ENCODE measurements at regions not wholly inside any gene's neighbourhood (a gene's known extent, or its start where the extent isn't known, plus 50 kb on each side); places are given as distances from the start of the nearest gene placed in this dataset.
A peak's percentile ranks its signal among the peaks of the same experiment; 100 is the strongest.
"Not testable (repeated sequence)": the region's sequence is repeated elsewhere in the genome, so short reads cannot be mapped to it uniquely, and the experiment has no call there.

DNA sequence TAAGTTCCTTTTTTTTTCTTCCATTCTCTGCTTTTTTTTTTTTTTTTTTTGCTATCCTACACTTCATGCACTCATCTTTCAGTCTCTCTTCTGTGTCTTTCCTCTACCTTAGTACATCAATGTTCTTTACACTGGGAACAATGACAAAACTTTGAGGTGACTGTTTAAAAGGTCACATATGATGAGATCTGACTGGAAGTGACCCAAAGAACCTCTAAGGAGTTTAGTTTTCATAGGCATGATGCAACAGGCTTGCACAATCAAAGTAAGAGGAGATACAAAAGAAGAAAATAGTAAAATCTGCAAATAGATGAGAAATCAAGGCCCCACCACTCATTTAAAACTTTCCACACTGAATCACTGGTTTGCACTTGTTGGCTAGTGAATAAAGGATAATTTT is 840.8 kb downstream of the TBC1D32 start:
- no peak for DNase-seq (ENCODE audit: low spot score)

DNA sequence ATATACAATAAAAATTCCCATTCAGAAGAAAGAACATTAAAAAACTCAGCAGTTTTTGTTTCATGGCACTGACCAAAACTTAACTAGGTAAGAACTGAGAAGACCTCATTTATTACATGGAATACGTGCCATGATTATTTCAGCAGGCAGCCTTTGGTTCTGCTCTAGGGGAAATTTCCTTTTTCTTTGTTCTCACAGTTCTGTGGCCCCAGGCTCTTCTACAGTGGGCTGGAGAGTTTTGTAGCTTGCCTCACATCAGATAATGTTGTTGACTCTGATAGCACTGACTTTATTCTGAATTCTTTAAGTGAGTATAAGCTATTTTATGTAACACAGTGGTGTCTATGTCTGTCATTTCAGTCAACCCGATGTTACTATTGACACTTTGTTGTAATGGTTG is 844.3 kb downstream of the TBC1D32 start:
- no peak for DNase-seq (ENCODE audit: low spot score)

DNA sequence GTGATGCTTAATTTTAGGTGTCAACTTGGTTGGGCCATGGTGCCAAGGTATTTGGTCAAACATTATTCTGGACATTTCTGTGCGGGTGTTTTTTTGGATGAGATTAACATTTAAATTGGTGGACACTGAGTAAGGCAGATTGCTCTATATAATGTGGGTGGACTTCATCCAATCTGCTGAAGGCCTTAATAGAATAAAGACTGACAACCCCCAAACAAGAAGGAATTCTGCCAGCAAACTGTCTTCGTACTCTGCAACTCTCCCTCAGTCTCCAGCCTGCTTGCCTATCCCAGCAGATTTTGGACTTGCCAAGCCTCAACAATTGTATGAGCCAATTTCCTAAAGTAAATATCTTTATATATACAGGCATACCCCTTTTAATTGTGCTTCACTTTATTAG is 850.1 kb downstream of the TBC1D32 start:
- no peak for DNase-seq (ENCODE audit: low spot score)

DNA sequence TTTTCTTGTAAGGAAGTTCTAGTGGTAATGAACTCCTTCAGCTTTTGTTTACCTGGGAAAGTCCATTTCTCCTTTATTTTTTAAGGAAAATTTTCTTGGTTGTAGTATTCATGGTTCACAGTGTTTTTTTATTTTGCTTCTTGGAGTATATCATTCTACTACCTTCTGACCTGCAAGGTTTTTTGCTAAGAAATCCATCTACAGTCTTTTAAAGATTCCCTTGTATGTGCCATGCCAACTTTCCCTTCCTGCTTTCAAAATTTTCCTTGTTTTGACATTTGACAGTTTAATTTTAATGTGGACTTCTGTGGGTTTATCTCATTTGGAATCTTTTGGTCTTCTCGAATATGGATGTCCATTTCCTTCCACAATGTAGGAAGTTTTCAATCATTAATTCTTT is 855.6 kb downstream of the TBC1D32 start:
- no peak for DNase-seq (ENCODE audit: low spot score)

DNA sequence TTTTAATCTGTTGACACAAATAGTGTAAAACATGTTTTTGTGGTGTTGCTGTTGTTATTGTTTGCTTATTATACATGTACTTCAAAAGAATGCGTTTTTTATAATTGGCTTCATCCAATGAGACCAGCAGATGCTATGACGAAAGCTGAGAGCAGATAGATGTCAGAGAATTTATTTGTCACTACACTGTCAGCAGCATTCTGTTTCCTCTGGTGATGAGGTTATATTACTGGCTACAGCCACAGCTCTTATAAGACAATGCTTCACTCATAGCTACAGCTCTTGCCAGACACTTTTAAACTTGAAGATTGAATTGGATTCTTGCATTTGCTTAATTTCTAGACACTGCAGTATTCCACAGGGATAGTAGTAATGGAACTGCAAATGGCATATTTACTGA is 860.5 kb downstream of the TBC1D32 start:
- no peak for DNase-seq (ENCODE audit: low spot score)

DNA sequence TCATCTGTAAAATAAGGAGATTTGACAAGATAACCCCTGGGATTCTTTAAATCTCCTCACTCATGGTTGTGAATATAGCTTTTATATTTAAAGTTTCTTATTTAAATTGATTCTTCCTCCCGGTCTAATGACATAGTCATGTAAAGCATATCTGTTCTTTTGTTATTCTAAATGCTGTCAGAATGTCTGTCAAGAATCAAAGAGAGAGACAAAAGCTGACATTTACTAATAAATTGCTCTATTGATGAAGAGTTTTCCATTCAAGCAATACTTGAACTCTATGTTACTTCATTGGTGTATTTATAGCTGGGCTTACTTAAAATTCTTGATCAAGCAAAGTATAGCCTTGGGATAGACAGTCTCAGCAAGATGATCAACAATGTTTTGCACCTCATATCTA is 865.8 kb downstream of the TBC1D32 start:
- no peak for DNase-seq (ENCODE audit: low spot score)

DNA sequence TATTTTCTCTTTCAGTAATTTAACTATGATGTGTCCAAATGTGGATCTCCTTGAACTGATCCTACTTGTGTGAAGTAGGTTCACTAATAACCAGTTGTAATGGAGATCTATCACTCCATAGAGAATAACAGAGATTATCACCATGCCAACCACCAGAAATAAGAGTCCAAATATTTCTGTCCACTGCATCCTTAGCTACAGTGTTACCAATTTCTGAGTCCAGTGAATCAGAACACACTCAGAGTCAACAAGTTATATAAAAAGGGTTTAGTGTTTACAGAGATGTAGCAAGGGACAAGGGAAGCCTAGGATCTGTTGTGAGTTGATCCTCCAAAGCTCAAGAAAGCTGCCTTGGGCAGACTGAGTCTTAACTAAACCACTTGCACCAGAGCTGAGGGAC is 882.8 kb downstream of the TBC1D32 start:
- DNase-seq (ENCODE audit: low spot score) = no peak

DNA sequence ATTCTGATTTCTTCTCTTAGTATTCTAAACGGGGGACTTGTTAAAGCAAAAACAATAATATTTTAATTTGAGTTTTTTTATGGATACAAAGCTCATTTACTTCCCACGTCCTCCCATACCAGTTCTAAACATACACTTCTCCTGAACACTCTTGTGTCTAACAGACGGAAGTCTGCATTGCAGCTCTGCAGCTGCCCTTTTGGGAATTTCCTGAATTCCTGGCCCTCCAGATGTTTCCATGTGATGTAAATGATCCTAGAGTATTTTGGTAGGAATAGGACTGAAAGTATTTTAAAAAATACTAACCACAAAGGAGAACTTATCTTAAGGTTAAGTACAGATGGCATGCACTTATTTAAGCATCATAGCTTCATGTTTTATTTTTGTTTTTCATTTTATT is 886.7 kb downstream of the TBC1D32 start:
- DNase-seq (ENCODE audit: low spot score) = no peak

DNA sequence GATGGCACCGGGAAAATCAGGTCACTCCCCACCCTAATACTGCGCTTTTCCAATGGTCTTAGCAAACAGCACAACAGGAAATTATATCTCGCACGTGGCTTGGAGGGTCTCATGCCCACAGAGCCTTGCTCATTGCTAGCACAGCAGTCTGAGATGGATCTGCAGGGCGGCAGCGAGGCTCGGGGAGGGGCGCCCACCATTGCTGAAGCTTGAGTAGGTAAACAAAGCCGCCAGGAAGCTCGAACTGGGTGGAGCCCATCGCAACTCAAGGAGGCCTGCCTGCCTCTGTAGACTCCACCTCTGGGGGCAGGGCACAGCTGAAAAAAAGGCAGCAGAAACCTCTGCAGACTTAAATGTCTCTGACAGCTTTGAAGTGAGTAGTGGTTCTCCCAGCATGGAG is 901.4 kb downstream of the TBC1D32 start:
- not testable (repeated sequence) for DNase-seq (ENCODE audit: low spot score)

DNA sequence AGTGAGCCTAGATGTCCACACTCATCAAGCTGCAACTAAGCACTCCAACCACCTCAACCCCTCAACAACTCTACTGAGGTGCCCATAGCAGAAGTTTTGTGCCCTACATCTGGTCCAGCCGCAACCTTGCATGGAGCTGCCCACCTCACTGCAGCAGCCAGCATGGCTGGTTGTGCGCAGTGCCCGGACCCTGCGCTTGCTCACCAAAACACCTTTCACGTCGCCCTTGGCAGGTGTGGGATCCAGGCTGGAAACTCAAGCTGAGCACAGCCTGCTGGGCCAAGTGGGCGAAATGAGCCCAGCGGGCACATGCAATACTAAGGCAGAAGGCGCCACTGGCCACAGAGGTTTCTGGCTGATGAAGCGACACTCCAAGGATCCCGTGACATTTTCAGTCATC is 902.4 kb downstream of the TBC1D32 start:
- DNase-seq (ENCODE audit: low spot score) = no peak

DNA sequence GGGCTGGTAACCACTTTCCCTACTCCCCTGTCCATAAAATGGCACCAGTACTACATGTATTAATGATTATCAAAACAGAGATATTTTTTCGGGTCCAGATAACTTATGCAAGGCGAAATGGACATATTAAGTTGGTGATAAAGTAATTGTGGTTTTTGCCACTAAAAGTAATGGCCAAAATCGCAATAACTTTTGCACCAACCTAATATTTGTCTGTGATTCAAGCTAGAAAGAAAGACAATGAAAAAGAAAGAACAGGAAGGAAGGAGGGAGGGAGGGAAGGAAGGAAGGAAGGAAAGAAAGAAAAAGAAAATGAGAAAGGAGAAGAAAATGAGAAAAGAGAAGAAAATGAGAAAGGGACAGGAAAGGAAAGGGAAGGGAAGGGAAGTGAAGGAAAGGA is 922.9 kb downstream of the TBC1D32 start:
- no peak for DNase-seq (ENCODE audit: low spot score)

DNA sequence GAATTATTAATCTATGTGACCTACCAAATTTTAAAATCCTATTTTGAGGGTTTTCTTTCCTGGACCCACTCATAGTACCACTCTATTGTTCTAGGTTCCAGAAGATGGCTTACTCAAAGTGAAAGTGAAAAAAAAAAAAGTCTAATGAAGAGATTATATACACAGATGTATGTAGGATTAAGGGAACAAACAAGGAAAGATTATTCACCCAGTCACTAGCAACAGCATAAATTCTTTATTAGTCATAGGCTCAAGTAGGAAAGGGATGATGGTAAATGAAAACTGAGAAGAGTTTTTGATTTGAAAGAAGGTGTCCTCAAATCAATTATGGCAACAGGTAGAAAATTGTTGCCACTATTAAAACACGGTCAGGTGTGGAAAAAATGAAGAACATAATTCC is 923.7 kb downstream of the TBC1D32 start:
- no peak for DNase-seq (ENCODE audit: low spot score)

DNA sequence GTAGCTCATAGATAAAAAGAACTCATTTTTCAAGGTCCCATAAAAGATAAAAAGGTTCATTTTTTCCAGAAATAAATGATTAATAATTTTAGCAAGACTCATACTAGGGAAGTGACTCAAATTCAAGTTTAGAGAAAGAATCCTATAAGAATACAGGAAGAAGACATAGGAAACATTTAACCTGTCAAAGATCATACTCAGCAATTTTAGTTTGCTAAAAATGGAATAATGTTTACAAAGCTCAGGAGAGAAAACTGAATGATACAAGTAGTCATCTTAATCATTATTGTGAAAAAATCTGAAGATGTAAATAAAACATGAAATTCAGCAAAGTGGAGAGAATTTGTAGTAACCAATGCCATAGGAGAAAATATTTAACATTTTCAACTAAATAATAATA is 926.6 kb downstream of the TBC1D32 start:
- DNase-seq (ENCODE audit: low spot score) = no peak

DNA sequence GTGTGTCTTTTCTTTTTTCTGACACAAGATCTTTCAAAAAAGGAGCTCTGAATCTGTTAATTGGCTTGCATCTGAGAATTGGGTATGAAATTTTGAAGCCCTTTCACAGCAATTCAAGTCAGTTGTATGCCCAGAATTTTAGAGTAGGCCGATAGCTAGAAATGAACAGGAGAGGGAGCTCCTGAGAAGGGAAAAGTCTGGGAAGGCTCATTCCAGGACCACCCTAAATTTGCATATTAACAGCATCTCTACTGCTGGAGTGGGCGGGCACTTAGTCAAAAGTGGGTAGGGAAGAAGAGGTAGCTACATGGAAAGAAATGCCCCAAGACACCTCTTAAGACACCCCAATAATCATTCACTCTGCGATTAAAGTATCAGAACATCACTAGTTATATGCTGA is 928.3 kb downstream of the TBC1D32 start:
- DNase-seq (ENCODE audit: low spot score) = no peak

DNA sequence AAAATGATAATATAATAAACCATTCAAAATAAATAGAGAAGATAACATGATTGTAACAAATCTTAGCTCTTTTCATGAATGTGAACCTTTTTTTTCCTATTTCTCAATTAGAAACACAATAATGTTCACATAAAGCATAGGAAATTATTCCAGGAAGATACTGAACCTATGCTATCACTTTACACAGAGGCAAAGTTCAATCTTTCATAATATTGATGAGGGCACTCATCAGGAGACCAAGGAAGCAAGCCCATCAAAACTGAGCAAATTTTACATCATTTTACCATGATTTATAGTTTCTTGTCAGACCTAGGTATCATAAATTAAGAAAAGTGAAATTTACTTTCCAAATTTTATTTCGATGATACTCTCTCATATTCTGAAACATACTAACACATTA is 938.5 kb downstream of the TBC1D32 start:
- DNase-seq (ENCODE audit: low spot score) = no peak

DNA sequence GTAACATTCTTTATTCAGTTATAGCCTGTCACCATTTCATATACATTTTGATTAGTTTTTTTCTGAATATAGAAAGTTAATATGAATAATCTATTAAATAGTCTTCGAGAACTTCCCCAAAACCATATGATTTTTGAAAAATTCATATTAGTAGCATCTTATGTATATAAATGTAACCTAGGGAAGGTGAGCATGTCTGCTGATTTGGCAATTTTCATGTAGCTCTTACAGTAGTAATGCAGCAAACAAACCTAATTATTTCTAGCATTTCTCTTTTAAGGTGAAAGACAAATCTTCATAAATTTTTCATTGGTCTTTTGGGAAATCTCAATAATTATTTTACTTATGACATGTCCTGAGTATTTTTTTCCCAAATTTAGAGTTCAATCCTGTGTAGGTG is 939.0 kb downstream of the TBC1D32 start:
- no peak for DNase-seq (ENCODE audit: low spot score)

DNA sequence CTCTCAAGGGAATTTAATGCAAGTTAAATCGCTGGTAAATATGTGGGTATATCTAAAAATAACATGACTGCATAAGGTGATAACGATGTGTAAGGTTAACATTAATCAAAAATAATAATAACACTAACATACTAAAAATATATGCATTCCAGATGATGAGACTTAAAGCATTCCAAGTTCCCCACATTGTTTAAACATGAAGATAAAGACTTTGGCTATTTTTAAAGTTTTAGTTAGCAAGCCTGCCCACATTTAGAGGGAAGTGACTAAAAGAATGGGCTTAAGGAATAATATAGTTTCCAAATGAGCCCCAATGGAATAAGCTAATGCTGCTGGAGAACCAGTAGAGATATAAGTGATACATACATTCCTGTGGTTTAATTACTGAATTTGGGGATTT is 941.3 kb downstream of the TBC1D32 start:
- DNase-seq (ENCODE audit: low spot score) = no peak

DNA sequence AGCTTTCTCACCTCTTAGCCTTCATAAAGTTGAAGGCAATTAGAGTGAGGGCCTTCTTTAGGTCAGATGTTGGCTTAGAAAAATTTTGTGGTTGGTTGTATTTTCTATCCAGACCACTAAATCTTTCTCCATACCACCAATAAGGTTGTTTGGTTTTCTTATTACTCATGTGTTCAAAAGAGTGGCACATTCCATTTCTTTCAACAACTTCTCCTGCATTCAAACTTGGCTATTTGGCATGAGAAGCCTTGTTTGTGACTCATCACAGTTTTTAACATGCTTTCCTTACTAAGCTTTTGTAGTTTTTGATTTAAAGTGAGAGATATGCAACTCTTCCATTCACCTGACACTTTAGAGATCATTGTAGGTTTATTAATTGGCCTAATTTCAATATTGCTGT is 949.6 kb downstream of the TBC1D32 start:
- no peak for DNase-seq (ENCODE audit: low spot score)

DNA sequence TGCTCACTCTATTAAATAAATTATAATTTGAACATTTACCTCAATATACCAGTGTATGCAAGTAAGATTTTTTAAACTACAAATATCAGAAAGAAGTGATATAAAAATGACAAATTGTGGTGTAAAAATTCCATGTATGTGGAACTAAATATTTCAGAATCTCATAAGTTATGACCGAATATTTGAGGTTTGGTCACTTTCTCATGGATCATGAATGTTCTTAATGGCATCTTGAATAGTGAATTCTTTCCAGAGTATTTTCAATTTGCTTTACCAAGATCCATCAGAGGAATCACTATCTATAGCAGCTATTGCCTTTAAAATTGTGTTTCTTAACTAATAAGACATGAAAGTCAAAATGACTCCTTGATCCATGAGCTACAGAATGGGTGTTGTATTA is 950.6 kb downstream of the TBC1D32 start:
- no peak for DNase-seq (ENCODE audit: low spot score)

DNA sequence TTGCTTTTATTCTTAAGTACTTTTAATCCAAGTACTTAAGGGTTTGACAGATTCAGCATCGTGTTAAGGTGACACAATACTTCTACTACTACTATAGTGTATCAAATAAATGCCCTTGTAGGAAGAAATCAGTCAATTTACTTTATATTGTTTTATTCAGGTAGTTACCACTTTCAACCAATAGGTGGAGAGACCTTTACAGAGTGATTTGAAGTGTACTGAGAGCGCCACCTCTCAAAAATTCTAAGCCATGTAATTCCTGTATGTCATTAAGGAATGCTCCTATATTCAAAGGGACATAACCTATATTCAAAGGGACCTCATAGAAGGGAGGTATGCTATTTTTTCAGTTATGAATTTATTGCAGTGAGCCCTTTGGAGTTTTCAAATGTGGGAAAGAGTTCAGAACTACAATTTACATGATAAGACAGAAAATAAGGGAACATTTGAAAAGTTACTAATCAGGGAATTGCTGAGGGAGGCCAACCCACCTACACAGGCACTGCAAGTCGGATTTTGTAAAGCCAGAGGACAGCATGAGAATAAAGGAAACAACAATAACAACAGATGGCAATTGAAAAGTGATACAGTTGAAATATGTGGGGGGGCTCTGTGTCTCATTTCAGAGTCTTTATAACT is 955.6 kb downstream of the TBC1D32 start:
- DNase-seq (ENCODE audit: low spot score) = peak; percentile 15

DNA sequence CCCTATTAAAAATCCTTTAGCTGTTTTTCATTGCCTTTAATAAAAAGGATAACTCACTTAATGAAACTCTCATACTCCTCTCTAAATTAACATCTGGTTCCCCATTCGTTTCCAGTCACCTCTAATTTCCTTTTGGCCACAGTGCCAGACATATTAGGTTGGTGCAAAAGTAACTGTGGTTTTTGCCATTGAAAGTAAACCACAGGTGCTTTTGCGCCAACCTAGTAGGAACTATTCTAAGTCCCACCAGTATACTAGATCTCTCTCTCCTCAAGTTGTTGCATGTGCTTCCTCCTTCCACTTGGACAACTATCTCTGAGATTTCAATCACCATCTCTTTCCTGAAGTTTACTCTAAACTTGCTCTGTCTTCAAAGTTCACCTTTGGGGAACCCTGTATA is 961.1 kb downstream of the TBC1D32 start:
- no peak for DNase-seq (ENCODE audit: low spot score)

DNA sequence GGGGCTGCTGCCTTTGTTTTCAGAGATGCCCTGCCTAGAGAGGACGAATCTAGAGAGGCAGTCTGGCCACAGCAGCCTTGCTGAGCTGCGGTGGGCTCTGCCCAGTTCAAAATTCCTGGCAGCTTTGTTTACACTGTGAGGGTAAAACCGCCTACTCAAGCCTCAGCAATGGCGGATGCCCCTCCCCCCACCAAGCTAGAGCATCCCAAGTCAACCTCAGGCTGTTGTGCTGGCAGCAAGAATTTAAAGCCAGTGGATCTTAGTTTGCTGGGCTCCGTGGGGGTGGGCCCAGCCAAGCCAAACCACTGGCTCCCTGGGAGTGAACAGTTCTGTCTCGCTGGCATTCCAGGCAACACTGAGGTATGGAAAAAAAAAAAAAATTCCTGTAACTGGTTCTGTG is 970.9 kb downstream of the TBC1D32 start:
- DNase-seq (ENCODE audit: low spot score) = no peak

DNA sequence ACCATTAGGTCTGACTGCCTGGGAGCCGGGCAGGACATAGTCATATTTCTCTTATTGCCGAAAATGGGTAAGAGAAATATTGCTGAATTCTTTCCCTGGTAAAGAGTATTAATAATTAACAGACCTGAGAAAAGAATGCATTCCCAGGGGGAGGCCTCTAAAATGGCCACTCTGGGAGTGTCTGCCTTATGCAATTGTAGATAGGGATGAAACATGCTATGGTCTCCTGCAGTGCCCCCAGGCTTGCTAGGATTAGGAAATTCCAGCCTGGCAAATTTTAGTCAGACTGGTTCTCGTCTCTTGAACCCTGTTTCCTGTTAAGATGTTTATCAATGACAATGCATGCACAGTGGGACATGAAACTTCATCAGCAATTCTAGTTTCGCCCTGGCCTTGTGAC is 975.7 kb downstream of the TBC1D32 start:
- not testable (repeated sequence) for DNase-seq (ENCODE audit: low spot score)

DNA sequence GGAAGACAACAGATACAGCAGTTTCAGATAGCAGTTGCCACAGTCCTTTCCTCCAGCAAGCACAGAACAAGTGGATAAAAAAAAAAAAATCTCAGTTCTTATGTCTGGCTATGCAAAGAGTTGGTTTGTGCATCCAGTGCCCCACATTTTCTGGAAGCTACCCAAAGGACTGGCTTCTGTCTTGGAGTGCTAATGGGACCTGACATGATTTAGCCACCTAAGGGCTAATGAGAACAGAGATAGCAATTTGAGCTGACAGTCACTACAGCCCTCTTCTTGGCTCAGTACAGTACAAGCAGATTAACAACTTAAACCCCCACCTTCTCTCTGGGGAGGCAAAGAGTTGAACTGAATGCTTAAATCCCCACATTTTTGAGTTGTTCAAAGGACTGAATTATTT is 976.8 kb downstream of the TBC1D32 start:
- DNase-seq (ENCODE audit: low spot score) = no peak

DNA sequence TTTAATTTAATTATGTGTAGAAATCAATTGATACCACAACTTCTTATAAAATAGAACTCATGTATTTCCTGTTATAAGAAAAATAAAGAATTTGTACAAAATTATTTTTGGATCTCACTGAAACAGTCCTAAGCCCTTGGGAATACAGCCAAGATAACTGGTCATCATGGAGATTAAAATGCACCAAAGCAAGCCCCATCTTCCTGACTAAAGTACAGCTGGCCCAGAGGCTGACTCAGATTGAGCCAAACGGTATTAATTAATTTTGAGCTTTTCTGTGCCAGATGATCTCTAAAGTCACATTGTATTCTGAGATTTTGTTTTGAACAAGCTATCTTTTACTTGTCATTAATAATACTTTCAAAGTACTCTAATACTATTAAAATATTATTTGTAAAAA is 978.5 kb downstream of the TBC1D32 start:
- no peak for DNase-seq (ENCODE audit: low spot score)

All from germinal center (tissue), 1 donor.